Astrocyte (in vitro differentiated cells and primary cell): ENCODE measurements at regions not wholly inside any gene's neighbourhood (a gene's known extent, or its start where the extent isn't known, plus 50 kb on each side); places are given as distances from the start of the nearest gene placed in this dataset.
A peak's percentile ranks its signal among the peaks of the same experiment; 100 is the strongest.

Source experiments
- DNase-seq: peaks from one replicate; pipeline ENCODE4 v3.0.0-alpha.2; 2010; ENCODE audit warnings: low read depth
- FAIRE-seq: peaks from 2 replicates; lab custom pipeline; 2011; peaks lifted over from hg19 to GRCh38; lab: Jason Lieb, UNC
- H2AFZ ChIP-seq: 2 replicates; pipeline ENCODE4 v1.6.0; 2012; ENCODE audit warnings: low read depth, low read length, inconsistent platforms
- H3K27ac ChIP-seq: 2 replicates; pipeline ENCODE4 v1.5.1; 2011; ENCODE audit warnings: low read depth, low read length, inconsistent platforms
- H3K27me3 ChIP-seq: 2 replicates; pipeline ENCODE4 v1.6.0; 2011; ENCODE audit warnings: low read length, inconsistent platforms; ENCODE audit not compliant: insufficient read depth
- H3K36me3 ChIP-seq: 2 replicates; pipeline ENCODE4 v1.5.1; 2011; ENCODE audit warnings: low read length, inconsistent platforms; ENCODE audit not compliant: insufficient read depth
- H3K4me1 ChIP-seq: 2 replicates; pipeline ENCODE4 v1.5.1; 2011; ENCODE audit warnings: low read length, inconsistent platforms; ENCODE audit not compliant: insufficient read depth
- H3K4me2 ChIP-seq: 2 replicates; pipeline ENCODE4 v1.6.0; 2012; ENCODE audit warnings: low read length, inconsistent platforms
- H3K4me3 ChIP-seq: 2 replicates; pipeline ENCODE4 v1.5.1; 2011; ENCODE audit warnings: low read depth, mild to moderate bottlenecking, low read length, inconsistent platforms; ENCODE audit not compliant: insufficient read depth
- H3K79me2 ChIP-seq: 2 replicates; pipeline ENCODE4 v1.6.0; 2012; ENCODE audit warnings: mild to moderate bottlenecking, low read length, inconsistent platforms; ENCODE audit not compliant: insufficient read depth
- H3K9ac ChIP-seq: 2 replicates; pipeline ENCODE4 v1.6.0; 2012; ENCODE audit warnings: mild to moderate bottlenecking, low read length, inconsistent platforms
- H3K9me3 ChIP-seq: 2 replicates; pipeline ENCODE4 v1.5.1; 2012; ENCODE audit warnings: low read depth, mild to moderate bottlenecking, low read length, inconsistent platforms; ENCODE audit not compliant: insufficient read depth
- H4K20me1 ChIP-seq: 2 replicates; pipeline ENCODE4 v1.6.0; 2012; ENCODE audit warnings: low read length, inconsistent platforms; ENCODE audit not compliant: insufficient read depth
- H3K27ac Mint-ChIP-seq: one replicate; pipeline ENCODE4 v1.8.0; 2021; ENCODE audit warnings: mild to moderate bottlenecking, mixed read lengths; ENCODE audit not compliant: unreplicated experiment
- H3K27me3 Mint-ChIP-seq: one replicate; pipeline ENCODE4 v1.8.0; 2021; ENCODE audit warnings: low read depth, mixed read lengths; ENCODE audit not compliant: unreplicated experiment
- H3K36me3 Mint-ChIP-seq: one replicate; pipeline ENCODE4 v1.8.0; 2021; ENCODE audit warnings: low read depth, mixed read lengths; ENCODE audit not compliant: unreplicated experiment
- H3K4me1 Mint-ChIP-seq: one replicate; pipeline ENCODE4 v1.8.0; 2021; ENCODE audit warnings: low read depth, mixed read lengths; ENCODE audit not compliant: unreplicated experiment
- H3K4me3 Mint-ChIP-seq: one replicate; pipeline ENCODE4 v1.8.0; 2021; ENCODE audit warnings: mild to moderate bottlenecking, moderate library complexity, mixed read lengths; ENCODE audit not compliant: unreplicated experiment
- H3K9me3 Mint-ChIP-seq: one replicate; pipeline ENCODE4 v1.8.0; 2021; ENCODE audit warnings: mild to moderate bottlenecking, mixed read lengths; ENCODE audit not compliant: unreplicated experiment
- EZH2 ChIP-seq: IDR thresholded peaks from 2 replicates; pipeline ENCODE4 v1.6.1; 2012; ENCODE audit warnings: mild to moderate bottlenecking, low read length, inconsistent platforms; ENCODE audit not compliant: insufficient read depth
- TF ChIP-seq, protein P1 (sequence below): IDR thresholded peaks from 2 replicates; pipeline ENCODE4 v1.5.1; 2011; ENCODE audit warnings: low read depth, mild to moderate bottlenecking, inconsistent platforms, low read length, moderate library complexity; ENCODE audit not compliant: insufficient read depth

GRCh38 chrX:3435057-3435456, 88.6 kb upstream of the MXRA5 start:
- no peak for TF ChIP-seq EZH2
- TF ChIP-seq, protein P1, sequence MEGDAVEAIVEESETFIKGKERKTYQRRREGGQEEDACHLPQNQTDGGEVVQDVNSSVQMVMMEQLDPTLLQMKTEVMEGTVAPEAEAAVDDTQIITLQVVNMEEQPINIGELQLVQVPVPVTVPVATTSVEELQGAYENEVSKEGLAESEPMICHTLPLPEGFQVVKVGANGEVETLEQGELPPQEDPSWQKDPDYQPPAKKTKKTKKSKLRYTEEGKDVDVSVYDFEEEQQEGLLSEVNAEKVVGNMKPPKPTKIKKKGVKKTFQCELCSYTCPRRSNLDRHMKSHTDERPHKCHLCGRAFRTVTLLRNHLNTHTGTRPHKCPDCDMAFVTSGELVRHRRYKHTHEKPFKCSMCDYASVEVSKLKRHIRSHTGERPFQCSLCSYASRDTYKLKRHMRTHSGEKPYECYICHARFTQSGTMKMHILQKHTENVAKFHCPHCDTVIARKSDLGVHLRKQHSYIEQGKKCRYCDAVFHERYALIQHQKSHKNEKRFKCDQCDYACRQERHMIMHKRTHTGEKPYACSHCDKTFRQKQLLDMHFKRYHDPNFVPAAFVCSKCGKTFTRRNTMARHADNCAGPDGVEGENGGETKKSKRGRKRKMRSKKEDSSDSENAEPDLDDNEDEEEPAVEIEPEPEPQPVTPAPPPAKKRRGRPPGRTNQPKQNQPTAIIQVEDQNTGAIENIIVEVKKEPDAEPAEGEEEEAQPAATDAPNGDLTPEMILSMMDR = no peak
- Histone ChIP-seq H4K20me1 (no peaks in the 10 kb centered on the region), H3K4me3 (no peak overlapping the region), H3K4me1 (no peaks in the 10 kb centered on the region), H3K9ac (no peak overlapping the region), H2AFZ (no peak overlapping the region), H3K36me3 (no peaks in the 10 kb centered on the region), H3K4me2 (no peak overlapping the region), H3K9me3 (no peaks in the 10 kb centered on the region), H3K79me2 (no peaks in the 10 kb centered on the region), H3K27me3 (no peaks in the 10 kb centered on the region), H3K27ac (no peak overlapping the region)
- Mint-ChIP-seq H3K27me3 (peaks cover 3% of the 10 kb centered on the region), H3K9me3 (no peaks in the 10 kb centered on the region), H3K4me1 (no peaks in the 10 kb centered on the region), H3K4me3 (no peak overlapping the region), H3K36me3 (no peaks in the 10 kb centered on the region), H3K27ac (no peak overlapping the region)
- FAIRE-seq (no peak), DNase-seq (no peak)

DNA sequence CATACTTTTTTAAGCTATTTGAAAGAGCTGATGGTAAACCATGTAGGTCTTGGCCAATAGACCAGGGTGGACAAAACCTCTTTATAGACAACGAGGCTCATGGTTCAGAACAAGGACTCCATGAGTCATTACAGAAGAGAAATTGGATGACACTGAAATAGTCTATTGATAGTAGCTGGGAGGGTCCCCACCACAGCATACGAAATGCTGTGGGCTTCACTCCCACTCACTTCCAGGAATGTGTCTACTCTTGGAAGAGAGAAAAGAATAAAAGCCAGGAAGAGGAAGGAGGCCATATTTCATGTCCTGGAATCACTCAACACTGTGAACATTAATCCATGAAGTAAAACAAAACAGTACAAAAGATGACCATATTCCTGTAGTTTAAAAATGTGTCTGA, 82.3 kb upstream of the MXRA5 start:
- Mint-ChIP-seq H3K27ac (no peak overlapping the region), H3K4me1 (no peaks in the 10 kb centered on the region), H3K4me3 (no peak overlapping the region), H3K9me3 (no peaks in the 10 kb centered on the region), H3K27me3 (no peaks in the 10 kb centered on the region), H3K36me3 (no peaks in the 10 kb centered on the region)
- no peaks in the 10 kb centered on the region for H4K20me1 ChIP-seq
- TF ChIP-seq EZH2 = no peak
- TF ChIP-seq, protein P1 = no peak
- no peak overlapping the region for H3K4me3 ChIP-seq
- no peak overlapping the region for H3K4me2 ChIP-seq
- H3K27me3 ChIP-seq = no peaks in the 10 kb centered on the region
- H3K4me1 ChIP-seq = no peaks in the 10 kb centered on the region
- H3K27ac ChIP-seq = no peak overlapping the region
- H3K9ac ChIP-seq = no peak overlapping the region
- H2AFZ ChIP-seq = no peak overlapping the region
- no peaks in the 10 kb centered on the region for H3K9me3 ChIP-seq
- DNase-seq = peak; percentile 68
- H3K36me3 ChIP-seq = no peaks in the 10 kb centered on the region
- no peaks in the 10 kb centered on the region for H3K79me2 ChIP-seq
- peak; percentile 41 for FAIRE-seq

GRCh38 chrX:3426552-3426951, 80.1 kb upstream of the MXRA5 start:
- H3K4me3 Mint-ChIP-seq = no peak overlapping the region

More at GRCh38 chrX:3426552-3426951, 80.1 kb upstream of the MXRA5 start:
- Histone ChIP-seq H3K27ac (no peak overlapping the region), H4K20me1 (no peaks in the 10 kb centered on the region), H3K36me3 (no peaks in the 10 kb centered on the region), H3K4me2 (no peak overlapping the region), H3K79me2 (no peaks in the 10 kb centered on the region), H3K27me3 (no peaks in the 10 kb centered on the region), H3K4me3 (no peak overlapping the region), H2AFZ (no peak overlapping the region), H3K9me3 (no peaks in the 10 kb centered on the region), H3K4me1 (no peaks in the 10 kb centered on the region), H3K9ac (no peak overlapping the region)
- no peaks in the 10 kb centered on the region for H3K4me1 Mint-ChIP-seq
- no peak overlapping the region for H3K27ac Mint-ChIP-seq
- no peaks in the 10 kb centered on the region for H3K9me3 Mint-ChIP-seq
- DNase-seq = no peak
- TF ChIP-seq EZH2 = no peak
- TF ChIP-seq, protein P1 = no peak
- no peaks in the 10 kb centered on the region for H3K27me3 Mint-ChIP-seq
- peak; percentile 79 for FAIRE-seq
- no peaks in the 10 kb centered on the region for H3K36me3 Mint-ChIP-seq
